ENCODE measurements at regions not wholly inside any gene's neighbourhood (a gene's known extent, or its start where the extent isn't known, plus 50 kb on each side); places are given as distances from the start of the nearest gene placed in this dataset.

- no peak for TF ChIP-seq CTCF (conservative IDR thresholded peaks at IDR 0.05)
- no peak for TF ChIP-seq EZH2 (IDR thresholded peaks at IDR 0.05; ENCODE audit: low read depth)
These were observed 286.8 kb downstream of the USP46 start for GRCh38 chr4:52372269-52372668.

All from PC-9 (cell line).